NT2/D1 (cell line): ENCODE measurements at regions not wholly inside any gene's neighbourhood (a gene's known extent, or its start where the extent isn't known, plus 50 kb on each side); places are given as distances from the start of the nearest gene placed in this dataset.
A peak's percentile ranks its signal among the peaks of the same experiment; 100 is the strongest.

Source experiments
- DNase-seq: peaks from one replicate; pipeline ENCODE4 v3.0.0-alpha.2; 2011; ENCODE audit warnings: low read depth, low spot score
- H3K27me3 ChIP-seq: 2 replicates; pipeline ENCODE4 v1.6.0; 2011; ENCODE audit warnings: mild to moderate bottlenecking; ENCODE audit not compliant: insufficient read length, insufficient read depth
- H3K36me3 ChIP-seq: 2 replicates; pipeline ENCODE4 v1.6.1; 2011; ENCODE audit warnings: mild to moderate bottlenecking, low read length, mixed read lengths; ENCODE audit not compliant: insufficient read depth, insufficient read length
- H3K4me1 ChIP-seq: 2 replicates; pipeline ENCODE4 v1.5.1; 2011; ENCODE audit not compliant: insufficient read depth, insufficient read length
- H3K4me3 ChIP-seq: 2 replicates; pipeline ENCODE4 v1.5.1; 2011; ENCODE audit warnings: low read depth; ENCODE audit not compliant: insufficient read length
- H3K9ac ChIP-seq: 2 replicates; pipeline ENCODE4 v1.6.0; 2011; ENCODE audit warnings: low read depth; ENCODE audit not compliant: insufficient read length
- H3K9me3 ChIP-seq: 2 replicates; pipeline ENCODE4 v1.5.1; 2011; ENCODE audit warnings: mild to moderate bottlenecking, low read length; ENCODE audit not compliant: insufficient read depth
- SUZ12 ChIP-seq: IDR thresholded peaks from 2 replicates; pipeline ENCODE4 v1.6.1; 2011; ENCODE audit not compliant: insufficient read length, insufficient read depth; ENCODE audit errors: extremely low read depth
- YY1 ChIP-seq: IDR thresholded peaks from 2 replicates; pipeline ENCODE4 v1.6.1; 2011; ENCODE audit not compliant: insufficient read length, insufficient read depth
- ZNF274 ChIP-seq: IDR thresholded peaks from 2 replicates; pipeline ENCODE4 v1.6.1; 2011; ENCODE audit warnings: mild to moderate bottlenecking, low read depth, low read length

GRCh38 chr11:36719358-36720107, 121.5 kb upstream of the RAG2 start:
- H3K4me1 ChIP-seq = no peaks in the 10 kb centered on the region
- H3K27me3 ChIP-seq = no peaks in the 10 kb centered on the region
- TF ChIP-seq YY1 = no peak
- no peak for TF ChIP-seq SUZ12
- TF ChIP-seq ZNF274 = no peak
- H3K4me3 ChIP-seq = no peak overlapping the region
- no peaks in the 10 kb centered on the region for H3K36me3 ChIP-seq
- H3K9ac ChIP-seq = no peak overlapping the region
- no peak for DNase-seq
- no peaks in the 10 kb centered on the region for H3K9me3 ChIP-seq

- no peak for TF ChIP-seq SUZ12
- H3K4me3 ChIP-seq = no peak overlapping the region
- H3K9me3 ChIP-seq = no peaks in the 10 kb centered on the region
- no peak for DNase-seq
- H3K27me3 ChIP-seq = no peaks in the 10 kb centered on the region
- H3K36me3 ChIP-seq = no peaks in the 10 kb centered on the region
- H3K9ac ChIP-seq = no peak overlapping the region
- no peaks in the 10 kb centered on the region for H3K4me1 ChIP-seq
Measured at GRCh38 chr11:36718451-36718850, 120.4 kb upstream of the RAG2 start.

GRCh38 chr11:36713715-36714114, 115.7 kb upstream of the RAG2 start:
- no peaks in the 10 kb centered on the region for H3K4me1 ChIP-seq
- no peaks in the 10 kb centered on the region for H3K9me3 ChIP-seq
- TF ChIP-seq YY1 (no peak), SUZ12 (no peak), ZNF274 (no peak)
- no peaks in the 10 kb centered on the region for H3K27me3 ChIP-seq
- no peaks in the 10 kb centered on the region for H3K36me3 ChIP-seq
- no peak overlapping the region for H3K9ac ChIP-seq
- no peak overlapping the region for H3K4me3 ChIP-seq
- no peak for DNase-seq

GRCh38 chr11:36711104-36711825, 113.2 kb upstream of the RAG2 start:
- no peaks in the 10 kb centered on the region for H3K36me3 ChIP-seq
- H3K27me3 ChIP-seq = no peaks in the 10 kb centered on the region
- H3K4me3 ChIP-seq = no peak overlapping the region
- no peak for TF ChIP-seq SUZ12
- peak; percentile 26 for TF ChIP-seq YY1
- no peaks in the 10 kb centered on the region for H3K4me1 ChIP-seq
- no peaks in the 10 kb centered on the region for H3K9me3 ChIP-seq
- no peak overlapping the region for H3K9ac ChIP-seq
- DNase-seq = no peak
